ENCODE measurements at regions not wholly inside any gene's neighbourhood (a gene's known extent, or its start where the extent isn't known, plus 50 kb on each side); places are given as distances from the start of the nearest gene placed in this dataset.
"Not testable (repeated sequence)": the region's sequence is repeated elsewhere in the genome, so short reads cannot be mapped to it uniquely, and the experiment has no call there.

GRCh38 chr16:8047736-8048135 lies 542.6 kb downstream of the TMEM114 start:
- H3K4me3 ChIP-seq (ENCODE audit: low read depth, low read length) = no peak overlapping the region
- TF ChIP-seq CTCF (IDR thresholded peaks at IDR 0.05; ENCODE audit: borderline replicate concordance, insufficient read depth, low read depth, low read length) = no peak

GRCh38 chr16:8044796-8045195 lies 545.5 kb downstream of the TMEM114 start:
- no peak for TF ChIP-seq CTCF (IDR thresholded peaks at IDR 0.05; ENCODE audit: borderline replicate concordance, insufficient read depth, low read depth, low read length)
- H3K4me3 ChIP-seq (ENCODE audit: low read depth, low read length) = no peak overlapping the region

- H3K4me3 ChIP-seq (ENCODE audit: low read depth, low read length) = no peak overlapping the region
- no peak for TF ChIP-seq CTCF (IDR thresholded peaks at IDR 0.05; ENCODE audit: borderline replicate concordance, insufficient read depth, low read depth, low read length)
These were observed 557.9 kb downstream of the TMEM114 start for GRCh38 chr16:8032406-8032805.

GRCh38 chr16:8030004-8030403 lies 560.3 kb downstream of the TMEM114 start:
- H3K4me3 ChIP-seq (ENCODE audit: low read depth, low read length) = not testable (repeated sequence)

- no peak for TF ChIP-seq CTCF (IDR thresholded peaks at IDR 0.05; ENCODE audit: borderline replicate concordance, insufficient read depth, low read depth, low read length)
- H3K4me3 ChIP-seq (ENCODE audit: low read depth, low read length) = no peak overlapping the region
These were observed 563.9 kb downstream of the TMEM114 start for GRCh38 chr16:8026450-8026849.

- H3K4me3 ChIP-seq (ENCODE audit: low read depth, low read length) = no peak overlapping the region
- no peak for TF ChIP-seq CTCF (IDR thresholded peaks at IDR 0.05; ENCODE audit: borderline replicate concordance, insufficient read depth, low read depth, low read length)
These were observed 567.0 kb downstream of the TMEM114 start for GRCh38 chr16:8023326-8023725.

GRCh38 chr16:8005096-8005860 lies 585.0 kb downstream of the TMEM114 start:
- no peak for TF ChIP-seq CTCF (IDR thresholded peaks at IDR 0.05; ENCODE audit: borderline replicate concordance, insufficient read depth, low read depth, low read length)
- H3K4me3 ChIP-seq (ENCODE audit: low read depth, low read length) = no peak overlapping the region
